ENCODE measurements at regions not wholly inside any gene's neighbourhood (a gene's known extent, or its start where the extent isn't known, plus 50 kb on each side); places are given as distances from the start of the nearest gene placed in this dataset.

- TF ChIP-seq PATZ1 (CRISPR knock-in tag; IDR thresholded peaks at IDR 0.05; ENCODE audit: borderline replicate concordance) (no peak), PPARA (CRISPR knock-in tag; IDR thresholded peaks at IDR 0.05; ENCODE audit: borderline replicate concordance) (no peak), ZFP30 (CRISPR knock-in tag; IDR thresholded peaks at IDR 0.05) (no peak), CSRNP3 (CRISPR knock-in tag; IDR thresholded peaks at IDR 0.05) (no peak), RARB (CRISPR knock-in tag; IDR thresholded peaks at IDR 0.05) (no peak), OSR1 (CRISPR knock-in tag; IDR thresholded peaks at IDR 0.05) (no peak), CREB5 (CRISPR knock-in tag; IDR thresholded peaks at IDR 0.05; ENCODE audit: low read depth) (no peak), TCF4 (CRISPR knock-in tag; IDR thresholded peaks at IDR 0.05; ENCODE audit: borderline replicate concordance) (no peak), ZC3H10 (CRISPR knock-in tag; IDR thresholded peaks at IDR 0.05) (no peak), TSHZ2 (CRISPR knock-in tag; IDR thresholded peaks at IDR 0.05) (no peak)
Observed at GRCh38 chr14:43938588-43939281, 568.3 kb downstream of the FSCB start.
